ENCODE measurements at regions not wholly inside any gene's neighbourhood (a gene's known extent, or its start where the extent isn't known, plus 50 kb on each side); places are given as distances from the start of the nearest gene placed in this dataset.
"Not testable (repeated sequence)": the region's sequence is repeated elsewhere in the genome, so short reads cannot be mapped to it uniquely, and the experiment has no call there.

DNA sequence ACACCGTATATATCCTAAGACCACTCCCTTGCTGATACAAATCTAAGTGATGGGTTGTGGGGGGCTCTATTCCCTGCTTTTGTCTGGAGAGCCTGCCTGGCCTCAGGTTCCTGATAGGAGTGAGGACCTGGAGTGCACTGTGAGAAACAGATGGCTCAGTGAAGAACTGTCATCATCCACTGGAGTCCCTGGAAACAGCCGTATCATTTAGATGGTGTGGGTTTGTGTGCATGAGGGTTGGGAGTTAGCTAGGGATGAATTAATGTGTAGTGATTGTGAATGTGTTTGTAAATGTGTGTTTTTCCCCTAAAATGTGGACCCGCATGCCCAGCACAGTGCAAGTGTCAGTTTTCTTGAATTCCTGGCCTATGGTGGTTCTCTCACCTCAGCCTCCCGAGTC lies 111.6 kb downstream of the CRYBB2 start:
- no peaks in the 10 kb centered on the region for H3K36me3 ChIP-seq (ENCODE audit: control insufficient read depth in 2 of 2, extremely low read depth in 1 of 2, insufficient read depth in 2 of 2, low read length in 2 of 2)
- H3K27ac ChIP-seq (ENCODE audit: insufficient read depth, low read depth, low read length): no peak overlapping the region
- TF ChIP-seq, protein P1, sequence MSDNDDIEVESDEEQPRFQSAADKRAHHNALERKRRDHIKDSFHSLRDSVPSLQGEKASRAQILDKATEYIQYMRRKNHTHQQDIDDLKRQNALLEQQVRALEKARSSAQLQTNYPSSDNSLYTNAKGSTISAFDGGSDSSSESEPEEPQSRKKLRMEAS (IDR thresholded peaks at IDR 0.05; ENCODE audit: insufficient read depth, insufficient read length): no peak
- no peak for TF ChIP-seq EZH2 (IDR thresholded peaks at IDR 0.05; ENCODE audit: borderline replicate concordance, low read depth, low read length, severe bottlenecking)
- no peak for TF ChIP-seq FOS (IDR thresholded peaks at IDR 0.05; ENCODE audit: borderline replicate concordance, insufficient read depth, low read length)
- TF ChIP-seq MYC (IDR thresholded peaks at IDR 0.05; ENCODE audit: low read depth, low read length): no peak
- TF ChIP-seq GATA2 (IDR thresholded peaks at IDR 0.05; ENCODE audit: insufficient read depth, insufficient read length, low read depth, low read length): no peak
- no peak for TF ChIP-seq POLR2A (IDR thresholded peaks at IDR 0.05; ENCODE audit: low read depth, low read length)
- TF ChIP-seq POLR2AphosphoS5 (IDR thresholded peaks at IDR 0.05; ENCODE audit: insufficient read depth, low read depth, low read length): no peak
- TF ChIP-seq, protein P2, sequence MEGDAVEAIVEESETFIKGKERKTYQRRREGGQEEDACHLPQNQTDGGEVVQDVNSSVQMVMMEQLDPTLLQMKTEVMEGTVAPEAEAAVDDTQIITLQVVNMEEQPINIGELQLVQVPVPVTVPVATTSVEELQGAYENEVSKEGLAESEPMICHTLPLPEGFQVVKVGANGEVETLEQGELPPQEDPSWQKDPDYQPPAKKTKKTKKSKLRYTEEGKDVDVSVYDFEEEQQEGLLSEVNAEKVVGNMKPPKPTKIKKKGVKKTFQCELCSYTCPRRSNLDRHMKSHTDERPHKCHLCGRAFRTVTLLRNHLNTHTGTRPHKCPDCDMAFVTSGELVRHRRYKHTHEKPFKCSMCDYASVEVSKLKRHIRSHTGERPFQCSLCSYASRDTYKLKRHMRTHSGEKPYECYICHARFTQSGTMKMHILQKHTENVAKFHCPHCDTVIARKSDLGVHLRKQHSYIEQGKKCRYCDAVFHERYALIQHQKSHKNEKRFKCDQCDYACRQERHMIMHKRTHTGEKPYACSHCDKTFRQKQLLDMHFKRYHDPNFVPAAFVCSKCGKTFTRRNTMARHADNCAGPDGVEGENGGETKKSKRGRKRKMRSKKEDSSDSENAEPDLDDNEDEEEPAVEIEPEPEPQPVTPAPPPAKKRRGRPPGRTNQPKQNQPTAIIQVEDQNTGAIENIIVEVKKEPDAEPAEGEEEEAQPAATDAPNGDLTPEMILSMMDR (IDR thresholded peaks at IDR 0.05; ENCODE audit: extremely low read depth in 1 of 2, insufficient read depth in 1 of 2, low read depth in 1 of 2, low read length in 2 of 2): no peak
- no peak for TF ChIP-seq JUN (IDR thresholded peaks at IDR 0.05; ENCODE audit: borderline replicate concordance, insufficient read depth, insufficient read length, low read depth)
- ChIA-PET POLR2A (no interaction called here), CTCF (no interaction called here)
- H3K4me1 ChIP-seq (ENCODE audit: control insufficient read depth, extremely low read depth, insufficient read depth, low read length): no peaks in the 10 kb centered on the region
- BruUV-seq (replicated peaks): no TSS peak
- no peaks in the 10 kb centered on the region for H3K9me3 ChIP-seq (replicated peaks; ENCODE audit: control insufficient read depth, insufficient read depth, low read length)
- dilution Hi-C loops (cut with MboI; ENCODE audit: extremely low pct_ligation_motif_present, low sequenced_read_pairs): no loop called here
- no peaks in the 10 kb centered on the region for H3K79me2 ChIP-seq (ENCODE audit: control insufficient read depth, insufficient read depth, low read length)
- H3K9me1 ChIP-seq (replicated peaks; ENCODE audit: control insufficient read depth, extremely low read depth, insufficient read depth, low read length): no peaks in the 10 kb centered on the region
- H3K9ac ChIP-seq (replicated peaks; ENCODE audit: extremely low read depth, insufficient read depth, low read length): no peak overlapping the region
- FAIRE-seq: no peak
- no peak overlapping the region for H3K4me2 ChIP-seq (ENCODE audit: insufficient read depth, low read length)
- intact Hi-C loops (cut with micrococcal nuclease): loop anchor here (10.0 kb wide), 1 partner anchor 396 kb away; no protein-coding TSS in a partner anchor
- no peak overlapping the region for H3K4me3 ChIP-seq (replicated peaks in 1 of 3; ENCODE audit: insufficient read depth in 1 of 3, low read depth in 1 of 3, low read length in 3 of 3)
- DNase-seq (ENCODE audit: low read depth, low spot score): no peak
- H2AFZ ChIP-seq (ENCODE audit: low read depth, low read length): no peak overlapping the region
- no peaks in the 10 kb centered on the region for H4K20me1 ChIP-seq (replicated peaks; ENCODE audit: control insufficient read depth, extremely low read depth, insufficient read depth, low read length)
- no peaks in the 10 kb centered on the region for H3K27me3 ChIP-seq (ENCODE audit: control insufficient read depth in 2 of 2, insufficient read depth in 2 of 2, low read length in 2 of 2)

DNA sequence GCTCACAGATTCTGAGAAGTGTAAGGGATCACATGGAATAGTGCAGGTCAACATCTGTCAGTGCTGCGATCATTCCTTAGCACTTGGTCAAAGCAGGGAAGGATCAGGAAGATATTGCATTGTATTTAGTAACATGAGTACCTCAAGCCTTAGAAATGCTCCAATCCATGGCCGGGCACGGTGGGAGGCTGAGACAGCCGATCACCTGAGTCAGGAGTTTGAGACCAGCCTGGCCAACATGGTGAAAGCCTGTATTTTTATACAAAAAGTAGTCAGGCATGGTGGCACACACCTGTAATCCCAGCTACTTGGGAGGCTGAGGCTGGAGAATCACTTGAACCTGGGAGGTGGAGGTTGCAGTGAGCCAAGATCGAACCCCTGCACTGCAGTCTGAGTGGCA lies 112.5 kb downstream of the CRYBB2 start:
- H3K4me1 ChIP-seq (ENCODE audit: control insufficient read depth, extremely low read depth, insufficient read depth, low read length); H3K27me3 ChIP-seq (ENCODE audit: control insufficient read depth in 2 of 2, insufficient read depth in 2 of 2, low read length in 2 of 2); BruUV-seq (replicated peaks); H3K27ac ChIP-seq (ENCODE audit: insufficient read depth, low read depth, low read length); H3K9ac ChIP-seq (replicated peaks; ENCODE audit: extremely low read depth, insufficient read depth, low read length); DNase-seq (ENCODE audit: low read depth, low spot score); H3K79me2 ChIP-seq (ENCODE audit: control insufficient read depth, insufficient read depth, low read length); H3K4me2 ChIP-seq (ENCODE audit: insufficient read depth, low read length); H2AFZ ChIP-seq (ENCODE audit: low read depth, low read length); H3K9me1 ChIP-seq (replicated peaks; ENCODE audit: control insufficient read depth, extremely low read depth, insufficient read depth, low read length); H3K36me3 ChIP-seq (ENCODE audit: control insufficient read depth in 2 of 2, extremely low read depth in 1 of 2, insufficient read depth in 2 of 2, low read length in 2 of 2); POLR2A ChIA-PET; H4K20me1 ChIP-seq (replicated peaks; ENCODE audit: control insufficient read depth, extremely low read depth, insufficient read depth, low read length); H3K4me3 ChIP-seq (replicated peaks in 1 of 3; ENCODE audit: insufficient read depth in 1 of 3, low read depth in 1 of 3, low read length in 3 of 3); dilution Hi-C loops (cut with MboI; ENCODE audit: extremely low pct_ligation_motif_present, low sequenced_read_pairs); H3K9me3 ChIP-seq (replicated peaks; ENCODE audit: control insufficient read depth, insufficient read depth, low read length): not testable (repeated sequence)
- CTCF ChIA-PET: interaction anchor here (1.1 kb wide), 1 partner anchor 96 kb away, joined by 3 read pairs; no protein-coding TSS in a partner anchor
- FAIRE-seq: peak; percentile 24
- intact Hi-C loops (cut with micrococcal nuclease): loop anchor here (10.0 kb wide), 1 partner anchor 397 kb away; no protein-coding TSS in a partner anchor
